H9 (cell line): ENCODE measurements at regions not wholly inside any gene's neighbourhood (a gene's known extent, or its start where the extent isn't known, plus 50 kb on each side); places are given as distances from the start of the nearest gene placed in this dataset.

ENCODE experiments used
- DNase-seq: peaks from one replicate; pipeline ENCODE4 v3.0.0-alpha.2; 2017
- H2AFZ ChIP-seq: one replicate; pipeline ENCODE4 v1.6.1; 2013; ENCODE audit warnings: mild to moderate bottlenecking, low read length, control low read depth, moderate library complexity
- H2AK5ac ChIP-seq: 2 replicates; pipeline ENCODE4 v1.6.1; 2013; ENCODE audit warnings: low read length, control low read depth, mixed read lengths; ENCODE audit not compliant: insufficient read length
- H2BK120ac ChIP-seq: one replicate; pipeline ENCODE4 v1.6.1; 2013; ENCODE audit warnings: low read depth, mild to moderate bottlenecking, low read length, control low read depth, inconsistent platforms; ENCODE audit not compliant: poor library complexity, severe bottlenecking
- H2BK12ac ChIP-seq: 2 replicates; pipeline ENCODE4 v1.6.1; 2013; ENCODE audit warnings: low read length, control low read depth, mixed read lengths, low read depth; ENCODE audit not compliant: insufficient read length
- H2BK15ac ChIP-seq: 2 replicates; pipeline ENCODE4 v1.6.1; 2013; ENCODE audit warnings: low read depth, low read length, control low read depth
- H2BK20ac ChIP-seq: one replicate; pipeline ENCODE4 v1.6.1; 2013; ENCODE audit warnings: low read depth, mild to moderate bottlenecking, low read length, control low read depth, inconsistent platforms; ENCODE audit not compliant: poor library complexity, severe bottlenecking
- H2BK5ac ChIP-seq: 2 replicates; pipeline ENCODE4 v1.6.1; 2013; ENCODE audit warnings: low read length, control low read depth, mixed read lengths; ENCODE audit not compliant: insufficient read length
- H3K14ac ChIP-seq: 2 replicates; pipeline ENCODE4 v1.6.1; 2013; ENCODE audit warnings: low read length, control low read depth; ENCODE audit not compliant: insufficient read depth
- H3K18ac ChIP-seq: 2 replicates; pipeline ENCODE4 v1.6.1; 2013; ENCODE audit warnings: low read depth, mild to moderate bottlenecking, mixed read lengths, low read length, control low read depth; ENCODE audit not compliant: insufficient read length
- H3K23ac ChIP-seq: 2 replicates; pipeline ENCODE4 v1.6.1; 2013; ENCODE audit warnings: low read length, control low read depth, mixed read lengths, low read depth; ENCODE audit not compliant: insufficient read length
- H3K23me2 ChIP-seq: 2 replicates; pipeline ENCODE4 v1.6.1; 2013; ENCODE audit warnings: low read depth, mild to moderate bottlenecking, mixed read lengths, low read length, control low read depth; ENCODE audit not compliant: insufficient read length, poor library complexity, severe bottlenecking
- H3K27ac ChIP-seq: 2 replicates; pipeline ENCODE4 v1.5.1; 2013; ENCODE audit warnings: low read length, control low read depth, mixed read lengths, low read depth; ENCODE audit not compliant: insufficient read length
- H3K27me3 ChIP-seq: 2 replicates; pipeline ENCODE4 v1.6.1; 2013; ENCODE audit warnings: low read length, control low read depth, inconsistent platforms; ENCODE audit not compliant: insufficient read depth
- H3K4ac ChIP-seq: 2 replicates; pipeline ENCODE4 v1.6.1; 2013; ENCODE audit warnings: low read depth, mild to moderate bottlenecking, control low read depth, inconsistent platforms, low read length, moderate library complexity
- H3K4me1 ChIP-seq: 2 replicates; pipeline ENCODE4 v1.6.1; 2013; ENCODE audit warnings: low read length, control low read depth, inconsistent platforms; ENCODE audit not compliant: insufficient read depth
- H3K4me2 ChIP-seq: 2 replicates; pipeline ENCODE4 v1.6.1; 2013; ENCODE audit warnings: low read length, control low read depth, mixed read lengths; ENCODE audit not compliant: insufficient read length, insufficient read depth
- H3K56ac ChIP-seq: 2 replicates; pipeline ENCODE4 v1.6.1; 2013; ENCODE audit warnings: low read depth, mild to moderate bottlenecking, mixed read lengths, low read length, control low read depth; ENCODE audit not compliant: insufficient read length
- H3K79me1 ChIP-seq: 2 replicates; pipeline ENCODE4 v1.6.1; 2013; ENCODE audit warnings: low read depth, mild to moderate bottlenecking, moderate library complexity, low read length, control low read depth, inconsistent platforms; ENCODE audit not compliant: insufficient read depth, poor library complexity, severe bottlenecking
- H3K79me2 ChIP-seq: 2 replicates; pipeline ENCODE4 v1.6.1; 2013; ENCODE audit warnings: low read length, control low read depth, inconsistent platforms; ENCODE audit not compliant: insufficient read depth
- H3K9ac ChIP-seq: 2 replicates; pipeline ENCODE4 v1.6.1; 2013; ENCODE audit warnings: low read length, control low read depth, mixed read lengths; ENCODE audit not compliant: insufficient read length; ENCODE audit errors: extremely low read depth
- H3K9me3 ChIP-seq: one replicate; pipeline ENCODE4 v1.6.1; 2013; ENCODE audit warnings: low read depth, low read length, inconsistent platforms; ENCODE audit not compliant: control insufficient read depth
- H3T11ph ChIP-seq: one replicate; pipeline ENCODE4 v1.6.1; 2013; ENCODE audit warnings: mild to moderate bottlenecking, low read length, control low read depth, inconsistent platforms
- H4K20me1 ChIP-seq: one replicate; pipeline ENCODE4 v1.6.1; 2013; ENCODE audit not compliant: control insufficient read depth, insufficient read length, insufficient read depth
- H4K5ac ChIP-seq: 2 replicates; pipeline ENCODE4 v1.6.1; 2013; ENCODE audit warnings: low read depth, mild to moderate bottlenecking, mixed read lengths, low read length, control low read depth; ENCODE audit not compliant: insufficient read length
- H4K8ac ChIP-seq: replicated peaks from 2 replicates; pipeline ENCODE4 v1.6.1; 2013; ENCODE audit warnings: low read length, control low read depth, mixed read lengths, low read depth; ENCODE audit not compliant: insufficient read length
- H4K91ac ChIP-seq: 2 replicates; pipeline ENCODE4 v1.6.1; 2013; ENCODE audit warnings: low read depth, mild to moderate bottlenecking, moderate library complexity, mixed read lengths, low read length, control low read depth; ENCODE audit not compliant: insufficient read length
- H3K27ac Mint-ChIP-seq, 3 experiments: 2 replicates in 2 of 3; 3 replicates in 1 of 3; pipeline ENCODE4 v1.8.0; 2020 to 2021; ENCODE audit warnings: mixed read lengths in 3 of 3, mild to moderate bottlenecking in 1 of 3, moderate library complexity in 1 of 3
- H3K27me3 Mint-ChIP-seq: 2 replicates; pipeline ENCODE4 v1.8.0; 2021; ENCODE audit warnings: low read depth, mild to moderate bottlenecking, moderate library complexity, mixed read lengths
- H3K36me3 Mint-ChIP-seq, 3 experiments: 2 replicates in 2 of 3; 3 replicates in 1 of 3; pipeline ENCODE4 v1.8.0; 2020 to 2021; ENCODE audit warnings: low read depth in 3 of 3, mixed read lengths in 3 of 3; ENCODE audit not compliant: insufficient read depth in 1 of 3
- H3K4me1 Mint-ChIP-seq, 2 experiments: 2 replicates each; pipeline ENCODE4 v1.8.0; 2020; ENCODE audit warnings: mixed read lengths in 2 of 2
- H3K4me3 Mint-ChIP-seq, 2 experiments: 2 replicates in 1 of 2; 3 replicates in 1 of 2; pipeline ENCODE4 v1.8.0; 2020 to 2021; ENCODE audit warnings: mild to moderate bottlenecking in 2 of 2, mixed read lengths in 2 of 2, moderate library complexity in 1 of 2
- H3K9me3 Mint-ChIP-seq, 2 experiments: 2 replicates in 1 of 2; 3 replicates in 1 of 2; pipeline ENCODE4 v1.8.0; 2020; ENCODE audit warnings: mild to moderate bottlenecking in 2 of 2, mixed read lengths in 2 of 2, moderate library complexity in 1 of 2
- CTCF ChIP-seq: fragments of 200-600 bp; sonication (generic); conservative IDR thresholded peaks from 3 replicates; pipeline ENCODE4 v1.8.0; 2021; ENCODE audit warnings: antibody characterized with exemption, mild to moderate bottlenecking
- WGBS: extraction: QIAGEN DNeasy Blood & Tissue Kit; methylation state at CpG from one replicate; pipeline ENCODE4 v1.1.7; 2013; ENCODE audit warnings: missing lambda C conversion rate, low lambda C conversion rate, mixed read lengths; ENCODE audit not compliant: insufficient read length; ENCODE audit errors: extremely low coverage; 5-methylcytosine and 5-hydroxymethylcytosine counted together

GRCh38 chr2:205880048-205880447, 197.7 kb downstream of the NRP2 start:
- Mint-ChIP-seq H3K9me3 (no peaks in the 10 kb centered on the region), H3K4me3 (no peak overlapping the region), H3K4me1 (peaks cover 16 to 33% of the 10 kb centered on the region in 2 experiments), H3K36me3 (peaks cover 0 to 1% (median 0%) of the 10 kb centered on the region in 3 experiments; a peak in 1 of 7 replicates), H3K27ac (no peak overlapping the region), H3K27me3 (peaks cover 2% of the 10 kb centered on the region; the same call in 1 of the 2 replicates)
- no peak overlapping the region for H2BK20ac ChIP-seq
- no peaks in the 10 kb centered on the region for H3K79me1 ChIP-seq
- no peak overlapping the region for H3K4me2 ChIP-seq
- H2AFZ ChIP-seq: no peak overlapping the region
- no peak overlapping the region for H3K14ac ChIP-seq
- no peak overlapping the region for H4K8ac ChIP-seq
- no peak overlapping the region for H2BK12ac ChIP-seq
- no peaks in the 10 kb centered on the region for H3K27me3 ChIP-seq
- WGBS: no CpG with 5 or more reads among the region's 4 CpGs
- H3K18ac ChIP-seq: no peak overlapping the region
- H3K9ac ChIP-seq: no peak overlapping the region
- H4K20me1 ChIP-seq: no peaks in the 10 kb centered on the region
- TF ChIP-seq CTCF: no peak
- H2AK5ac ChIP-seq: no peak overlapping the region
- H3K4ac ChIP-seq: no peak overlapping the region
- H2BK5ac ChIP-seq: no peak overlapping the region
- no peak overlapping the region for H3K27ac ChIP-seq
- H3T11ph ChIP-seq: no peak overlapping the region
- no peak overlapping the region for H3K23ac ChIP-seq
- H3K79me2 ChIP-seq: no peaks in the 10 kb centered on the region
- no peaks in the 10 kb centered on the region for H3K23me2 ChIP-seq
- no peak overlapping the region for H2BK15ac ChIP-seq
- DNase-seq: no peak
- H2BK120ac ChIP-seq: no peak overlapping the region
- H3K56ac ChIP-seq: no peak overlapping the region
- H4K5ac ChIP-seq: no peak overlapping the region
- H3K9me3 ChIP-seq: no peaks in the 10 kb centered on the region
- no peak overlapping the region for H4K91ac ChIP-seq
- no peaks in the 10 kb centered on the region; the same call in 1 of the 2 replicates for H3K4me1 ChIP-seq
